GM21447 (cell line): ENCODE measurements at regions not wholly inside any gene's neighbourhood (a gene's known extent, or its start where the extent isn't known, plus 50 kb on each side); places are given as distances from the start of the nearest gene placed in this dataset.

Source experiments
- ATAC-seq: cut with Tn5 transposase; IDR thresholded peaks from one replicate; pipeline ENCODE4 v1.9.1; 2021; ENCODE audit not compliant: unreplicated experiment

- ATAC-seq: no peak
These were observed 261.1 kb upstream of the DAPK1 start for GRCh38 chr9:87236546-87236945.

- no peak for ATAC-seq
These were observed 260.3 kb upstream of the DAPK1 start for GRCh38 chr9:87237336-87237735.

- no peak for ATAC-seq
These were observed 259.1 kb upstream of the DAPK1 start for GRCh38 chr9:87238545-87238944.

- ATAC-seq: no peak
These were observed 258.4 kb upstream of the DAPK1 start for GRCh38 chr9:87239312-87239711.

GRCh38 chr9:87243602-87244001 lies 254.1 kb upstream of the DAPK1 start:
- ATAC-seq: no peak

GRCh38 chr9:87245271-87245670 lies 252.4 kb upstream of the DAPK1 start:
- ATAC-seq: no peak

GRCh38 chr9:87247097-87247496 lies 250.6 kb upstream of the DAPK1 start:
- ATAC-seq: no peak

GRCh38 chr9:87249029-87249428 lies 248.6 kb upstream of the DAPK1 start:
- no peak for ATAC-seq

GRCh38 chr9:87250205-87250604 lies 247.5 kb upstream of the DAPK1 start:
- no peak for ATAC-seq

GRCh38 chr9:87255431-87256155 lies 242.1 kb upstream of the DAPK1 start:
- ATAC-seq: no peak

GRCh38 chr9:87256973-87257372 lies 240.7 kb upstream of the DAPK1 start:
- ATAC-seq: no peak

- no peak for ATAC-seq
These were observed 237.8 kb upstream of the DAPK1 start for GRCh38 chr9:87259543-87260518.

GRCh38 chr9:87263291-87263690 lies 234.4 kb upstream of the DAPK1 start:
- ATAC-seq: no peak

- no peak for ATAC-seq
These were observed 231.0 kb upstream of the DAPK1 start for GRCh38 chr9:87266697-87267096.

- ATAC-seq: no peak
These were observed 230.2 kb upstream of the DAPK1 start for GRCh38 chr9:87267251-87268070.

GRCh38 chr9:87269296-87270176 lies 228.1 kb upstream of the DAPK1 start:
- no peak for ATAC-seq

GRCh38 chr9:87270221-87270847 lies 227.3 kb upstream of the DAPK1 start:
- no peak for ATAC-seq

- ATAC-seq: no peak
These were observed 226.8 kb upstream of the DAPK1 start for GRCh38 chr9:87270848-87271234.

- no peak for ATAC-seq
These were observed 225.8 kb upstream of the DAPK1 start for GRCh38 chr9:87271696-87272477.
